Panc1 (cell line): ENCODE measurements at regions not wholly inside any gene's neighbourhood (a gene's known extent, or its start where the extent isn't known, plus 50 kb on each side); places are given as distances from the start of the nearest gene placed in this dataset.

Source experiments
- POLR2AphosphoS5 ChIP-seq: IDR thresholded peaks from 2 replicates; pipeline ENCODE4 v1.6.1; 2012; ENCODE audit warnings: mild to moderate bottlenecking, low read depth, low read length, moderate library complexity
- SIN3A ChIP-seq: IDR thresholded peaks from 2 replicates; pipeline ENCODE4 v1.6.1; 2012; ENCODE audit warnings: low read depth, mild to moderate bottlenecking, low read length, moderate library complexity, borderline replicate concordance; ENCODE audit not compliant: insufficient read depth
- TF ChIP-seq, protein P1 (sequence below): fragments of 450-650 bp; IDR thresholded peaks from 2 replicates; pipeline ENCODE4 v1.5.1; 2017; ENCODE audit warnings: mild to moderate bottlenecking
- TF ChIP-seq, protein P2 (sequence below), 2 experiments: IDR thresholded peaks; 2 replicates each; pipeline ENCODE4 v1.6.1; 2011 to 2012; ENCODE audit warnings: low read depth in 2 of 2, control low read depth in 1 of 2, low read length in 1 of 2, mild to moderate bottlenecking in 1 of 2, moderate library complexity in 1 of 2; ENCODE audit not compliant: insufficient read depth in 1 of 2

DNA sequence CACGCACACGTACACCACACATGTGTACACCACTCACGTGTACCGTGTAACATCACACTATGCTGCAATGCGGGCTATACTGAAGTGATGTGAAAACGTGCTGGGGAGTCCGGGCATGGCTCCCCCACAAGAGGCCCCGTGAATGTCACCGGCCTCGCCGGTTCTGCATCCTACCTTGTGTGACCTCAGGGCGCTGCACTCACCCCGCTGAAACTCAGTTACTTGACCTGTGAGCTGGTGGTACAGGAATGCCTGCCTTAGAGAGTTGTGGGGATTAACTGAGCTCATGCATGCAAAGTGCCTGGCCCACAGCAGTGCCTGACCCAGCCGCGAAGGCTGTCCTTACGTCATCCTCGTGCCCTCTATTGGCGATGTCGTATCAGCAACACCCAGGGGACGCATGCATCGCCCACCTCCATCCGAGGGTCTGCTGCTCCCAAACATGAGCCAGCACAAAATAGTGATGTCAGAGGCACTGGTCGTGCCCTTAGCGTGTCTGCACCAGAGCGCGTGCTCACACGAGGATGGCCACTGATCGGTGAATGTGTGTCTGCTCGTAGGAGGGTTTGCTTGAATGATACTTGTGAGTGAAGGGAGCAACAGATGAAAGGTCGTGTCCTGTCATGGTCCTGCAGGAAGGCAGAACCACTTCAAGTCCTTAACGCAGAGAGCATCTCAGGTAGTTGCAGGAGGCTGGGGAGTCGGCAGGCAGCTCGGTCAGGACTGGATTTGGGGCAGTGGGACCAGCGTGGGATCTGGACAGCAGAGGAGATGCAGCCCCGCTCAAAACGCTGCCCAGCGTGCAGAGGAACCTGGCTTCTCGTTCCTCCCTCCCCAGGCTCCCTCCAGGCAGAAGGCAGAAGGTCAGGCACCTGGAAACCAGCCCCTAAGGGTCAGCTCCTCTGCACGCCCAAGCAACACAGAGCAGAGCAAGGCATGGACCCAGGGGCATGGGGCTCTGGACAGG is 126.2 kb upstream of the SPACA7 start:
- TF ChIP-seq, protein P1, sequence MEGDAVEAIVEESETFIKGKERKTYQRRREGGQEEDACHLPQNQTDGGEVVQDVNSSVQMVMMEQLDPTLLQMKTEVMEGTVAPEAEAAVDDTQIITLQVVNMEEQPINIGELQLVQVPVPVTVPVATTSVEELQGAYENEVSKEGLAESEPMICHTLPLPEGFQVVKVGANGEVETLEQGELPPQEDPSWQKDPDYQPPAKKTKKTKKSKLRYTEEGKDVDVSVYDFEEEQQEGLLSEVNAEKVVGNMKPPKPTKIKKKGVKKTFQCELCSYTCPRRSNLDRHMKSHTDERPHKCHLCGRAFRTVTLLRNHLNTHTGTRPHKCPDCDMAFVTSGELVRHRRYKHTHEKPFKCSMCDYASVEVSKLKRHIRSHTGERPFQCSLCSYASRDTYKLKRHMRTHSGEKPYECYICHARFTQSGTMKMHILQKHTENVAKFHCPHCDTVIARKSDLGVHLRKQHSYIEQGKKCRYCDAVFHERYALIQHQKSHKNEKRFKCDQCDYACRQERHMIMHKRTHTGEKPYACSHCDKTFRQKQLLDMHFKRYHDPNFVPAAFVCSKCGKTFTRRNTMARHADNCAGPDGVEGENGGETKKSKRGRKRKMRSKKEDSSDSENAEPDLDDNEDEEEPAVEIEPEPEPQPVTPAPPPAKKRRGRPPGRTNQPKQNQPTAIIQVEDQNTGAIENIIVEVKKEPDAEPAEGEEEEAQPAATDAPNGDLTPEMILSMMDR, result no peak
- TF ChIP-seq SIN3A (no peak), POLR2AphosphoS5 (no peak)
- TF ChIP-seq, protein P2, sequence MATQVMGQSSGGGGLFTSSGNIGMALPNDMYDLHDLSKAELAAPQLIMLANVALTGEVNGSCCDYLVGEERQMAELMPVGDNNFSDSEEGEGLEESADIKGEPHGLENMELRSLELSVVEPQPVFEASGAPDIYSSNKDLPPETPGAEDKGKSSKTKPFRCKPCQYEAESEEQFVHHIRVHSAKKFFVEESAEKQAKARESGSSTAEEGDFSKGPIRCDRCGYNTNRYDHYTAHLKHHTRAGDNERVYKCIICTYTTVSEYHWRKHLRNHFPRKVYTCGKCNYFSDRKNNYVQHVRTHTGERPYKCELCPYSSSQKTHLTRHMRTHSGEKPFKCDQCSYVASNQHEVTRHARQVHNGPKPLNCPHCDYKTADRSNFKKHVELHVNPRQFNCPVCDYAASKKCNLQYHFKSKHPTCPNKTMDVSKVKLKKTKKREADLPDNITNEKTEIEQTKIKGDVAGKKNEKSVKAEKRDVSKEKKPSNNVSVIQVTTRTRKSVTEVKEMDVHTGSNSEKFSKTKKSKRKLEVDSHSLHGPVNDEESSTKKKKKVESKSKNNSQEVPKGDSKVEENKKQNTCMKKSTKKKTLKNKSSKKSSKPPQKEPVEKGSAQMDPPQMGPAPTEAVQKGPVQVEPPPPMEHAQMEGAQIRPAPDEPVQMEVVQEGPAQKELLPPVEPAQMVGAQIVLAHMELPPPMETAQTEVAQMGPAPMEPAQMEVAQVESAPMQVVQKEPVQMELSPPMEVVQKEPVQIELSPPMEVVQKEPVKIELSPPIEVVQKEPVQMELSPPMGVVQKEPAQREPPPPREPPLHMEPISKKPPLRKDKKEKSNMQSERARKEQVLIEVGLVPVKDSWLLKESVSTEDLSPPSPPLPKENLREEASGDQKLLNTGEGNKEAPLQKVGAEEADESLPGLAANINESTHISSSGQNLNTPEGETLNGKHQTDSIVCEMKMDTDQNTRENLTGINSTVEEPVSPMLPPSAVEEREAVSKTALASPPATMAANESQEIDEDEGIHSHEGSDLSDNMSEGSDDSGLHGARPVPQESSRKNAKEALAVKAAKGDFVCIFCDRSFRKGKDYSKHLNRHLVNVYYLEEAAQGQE (IDR thresholded peaks at IDR 0.05; ENCODE audit: insufficient read depth in 1 of 2, low read depth in 2 of 2, low read length in 1 of 2), result no peak
